Keratinocyte (primary cell): ENCODE measurements at regions not wholly inside any gene's neighbourhood (a gene's known extent, or its start where the extent isn't known, plus 50 kb on each side); places are given as distances from the start of the nearest gene placed in this dataset.

Experiments
- DNase-seq: peaks from one replicate; pipeline ENCODE4 v3.0.0-alpha.2; 2011; ENCODE audit warnings: low read depth, missing footprints, low spot score
- FAIRE-seq: peaks from 2 replicates; lab custom pipeline; 2011; peaks lifted over from hg19 to GRCh38; lab: Jason Lieb, UNC
- H2AFZ ChIP-seq: 2 replicates; pipeline ENCODE4 v1.6.0; 2012; ENCODE audit warnings: low read length, control low read depth, inconsistent platforms; ENCODE audit not compliant: control insufficient read depth
- H3K27ac ChIP-seq: 2 replicates; pipeline ENCODE4 v1.5.1; 2011; ENCODE audit warnings: low read length; ENCODE audit not compliant: control insufficient read depth, insufficient read depth
- H3K27me3 ChIP-seq: 3 replicates; pipeline ENCODE4 v1.6.0; 2011; ENCODE audit warnings: low read length; ENCODE audit not compliant: control insufficient read depth, insufficient read depth; ENCODE audit errors: extremely low read depth
- H3K36me3 ChIP-seq, 2 experiments: 2 replicates in 1 of 2; 3 replicates in 1 of 2; pipeline ENCODE4 v1.5.1; 2011; ENCODE audit warnings: low read length in 2 of 2, mild to moderate bottlenecking in 1 of 2; ENCODE audit not compliant: control insufficient read depth in 2 of 2, insufficient read depth in 2 of 2; ENCODE audit errors: extremely low read depth in 1 of 2
- H3K4me1 ChIP-seq: 3 replicates; pipeline ENCODE4 v1.5.1; 2011; ENCODE audit warnings: low read length; ENCODE audit not compliant: control insufficient read depth, insufficient read depth; ENCODE audit errors: extremely low read depth
- H3K4me2 ChIP-seq: 3 replicates; pipeline ENCODE4 v1.6.0; 2011; ENCODE audit warnings: low read depth, low read length; ENCODE audit not compliant: control insufficient read depth, insufficient read depth; ENCODE audit errors: extremely low read depth
- H3K4me3 ChIP-seq, 3 experiments: fragments of 200-600 bp in 1 of 3; sonication (generic) in 1 of 3; 2 replicates in 2 of 3; 3 replicates in 1 of 3; pipeline ENCODE4 v1.5.1; 2011 to 2016; ENCODE audit warnings: low read length in 3 of 3, mild to moderate bottlenecking in 3 of 3, control low read depth in 2 of 3, inconsistent platforms in 1 of 3, low read depth in 1 of 3, mixed read lengths in 1 of 3, mixed run types in 1 of 3, moderate library complexity in 1 of 3; ENCODE audit not compliant: control insufficient read depth in 2 of 3, insufficient read depth in 2 of 3; ENCODE audit errors: extremely low read depth in 1 of 3
- H3K79me2 ChIP-seq: 2 replicates; pipeline ENCODE4 v1.6.0; 2012; ENCODE audit warnings: low read length; ENCODE audit not compliant: control insufficient read depth, insufficient read depth
- H3K9ac ChIP-seq: 3 replicates; pipeline ENCODE4 v1.6.0; 2011; ENCODE audit warnings: low read length; ENCODE audit not compliant: control insufficient read depth, insufficient read depth; ENCODE audit errors: extremely low read depth
- H3K9me1 ChIP-seq: 3 replicates; pipeline ENCODE4 v1.6.0; 2011; ENCODE audit warnings: low read length; ENCODE audit not compliant: control insufficient read depth, insufficient read depth; ENCODE audit errors: extremely low read depth
- H3K9me3 ChIP-seq: 2 replicates; pipeline ENCODE4 v1.5.1; 2012; ENCODE audit warnings: low read depth, low read length; ENCODE audit not compliant: control insufficient read depth
- H4K20me1 ChIP-seq: 3 replicates; pipeline ENCODE4 v1.6.0; 2011; ENCODE audit warnings: low read length; ENCODE audit not compliant: control insufficient read depth, insufficient read depth; ENCODE audit errors: extremely low read depth
- EZH2 ChIP-seq: IDR thresholded peaks from one replicate; pipeline ENCODE4 v1.6.1; 2012; ENCODE audit warnings: inconsistent platforms, mild to moderate bottlenecking, low read length, moderate library complexity
- dilution Hi-C: fragments of 300-500 bp; cut with MboI; formaldehyde crosslinking; loops from one replicate; pipeline ENCODE4 v1.7.0; 2020; ENCODE audit warnings: low sequenced_read_pairs; ENCODE audit not compliant: extremely low pct_ligation_motif_present
- TF ChIP-seq, protein P1 (sequence below), 3 experiments: IDR thresholded peaks in 1 of 3; conservative IDR thresholded peaks in 1 of 3; optimal IDR thresholded peaks in 1 of 3; 2 replicates in 2 of 3; 3 replicates in 1 of 3; pipeline versions ENCODE3 to v1.5.1; 2011; ENCODE audit warnings: low read length in 3 of 3, mild to moderate bottlenecking in 3 of 3, moderate library complexity in 2 of 3, control low read depth in 1 of 3, inconsistent platforms in 1 of 3; ENCODE audit not compliant: insufficient read depth in 2 of 3; ENCODE audit errors: extremely low read depth in 1 of 3

DNA sequence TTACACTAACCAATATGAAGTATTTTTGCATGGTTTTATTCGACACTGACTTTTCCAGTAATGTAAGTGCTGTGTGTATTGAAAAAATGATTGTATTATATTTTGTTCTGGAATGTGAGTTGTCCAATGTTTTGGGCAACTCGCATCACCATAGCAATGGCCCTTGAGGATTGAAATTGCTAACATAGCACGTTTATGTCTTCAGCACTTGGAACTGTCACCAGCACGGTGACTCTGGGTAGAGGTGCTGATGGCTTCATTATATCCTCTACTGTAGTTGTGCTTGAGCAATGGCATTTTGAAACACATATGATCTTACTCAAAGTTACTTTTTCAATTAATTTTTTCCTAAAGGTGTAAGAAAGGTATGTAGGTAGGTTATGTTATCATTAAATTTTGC, 271.5 kb downstream of the ACTR3 start:
- Histone ChIP-seq H3K27me3 (no peaks in the 10 kb centered on the region), H3K27ac (no peak overlapping the region), H3K4me2 (no peak overlapping the region), H3K36me3 (no peaks in the 10 kb centered on the region), H3K9ac (no peak overlapping the region), H3K9me1 (no peaks in the 10 kb centered on the region), H3K4me3 (no peak overlapping the region), H3K4me1 (no peaks in the 10 kb centered on the region), H2AFZ (no peak overlapping the region), H3K9me3 (no peaks in the 10 kb centered on the region), H4K20me1 (no peaks in the 10 kb centered on the region), H3K79me2 (no peaks in the 10 kb centered on the region)
- no peak for DNase-seq
- TF ChIP-seq, protein P1, sequence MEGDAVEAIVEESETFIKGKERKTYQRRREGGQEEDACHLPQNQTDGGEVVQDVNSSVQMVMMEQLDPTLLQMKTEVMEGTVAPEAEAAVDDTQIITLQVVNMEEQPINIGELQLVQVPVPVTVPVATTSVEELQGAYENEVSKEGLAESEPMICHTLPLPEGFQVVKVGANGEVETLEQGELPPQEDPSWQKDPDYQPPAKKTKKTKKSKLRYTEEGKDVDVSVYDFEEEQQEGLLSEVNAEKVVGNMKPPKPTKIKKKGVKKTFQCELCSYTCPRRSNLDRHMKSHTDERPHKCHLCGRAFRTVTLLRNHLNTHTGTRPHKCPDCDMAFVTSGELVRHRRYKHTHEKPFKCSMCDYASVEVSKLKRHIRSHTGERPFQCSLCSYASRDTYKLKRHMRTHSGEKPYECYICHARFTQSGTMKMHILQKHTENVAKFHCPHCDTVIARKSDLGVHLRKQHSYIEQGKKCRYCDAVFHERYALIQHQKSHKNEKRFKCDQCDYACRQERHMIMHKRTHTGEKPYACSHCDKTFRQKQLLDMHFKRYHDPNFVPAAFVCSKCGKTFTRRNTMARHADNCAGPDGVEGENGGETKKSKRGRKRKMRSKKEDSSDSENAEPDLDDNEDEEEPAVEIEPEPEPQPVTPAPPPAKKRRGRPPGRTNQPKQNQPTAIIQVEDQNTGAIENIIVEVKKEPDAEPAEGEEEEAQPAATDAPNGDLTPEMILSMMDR (optimal IDR thresholded peaks at IDR 0.05 in 1 of 3, IDR thresholded peaks at IDR 0.05 in 1 of 3, conservative IDR thresholded peaks at IDR 0.05 in 1 of 3; ENCODE audit: extremely low read depth in 1 of 3, insufficient read depth in 2 of 3, low read length in 3 of 3): no peak
- no peak for TF ChIP-seq EZH2
- dilution Hi-C loops: no loop called here
- FAIRE-seq: no peak

DNA sequence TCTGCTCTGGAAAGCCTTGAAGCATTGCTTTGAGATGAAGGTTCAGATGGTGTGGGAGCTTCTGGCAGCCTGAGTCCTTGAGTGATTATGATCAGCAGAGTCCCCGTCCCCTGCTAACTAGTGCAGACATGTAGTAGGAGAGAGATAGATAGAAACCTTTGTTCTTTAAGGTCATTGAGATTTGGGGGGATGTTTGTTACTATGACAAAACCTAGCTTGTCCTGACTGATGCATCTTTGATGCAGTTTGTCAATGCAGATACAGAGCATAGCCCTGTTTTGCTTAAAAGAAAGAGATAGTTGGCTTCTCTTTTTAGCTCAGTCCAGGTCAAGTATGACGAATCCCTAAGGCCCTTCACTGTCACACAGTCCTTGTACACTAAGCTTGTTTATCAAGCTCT, 274.6 kb upstream of the DPP10 start:
- DNase-seq: no peak
- H3K27ac ChIP-seq: no peak overlapping the region
- no peaks in the 10 kb centered on the region for H3K36me3 ChIP-seq
- dilution Hi-C loops: no loop called here
- no peak overlapping the region for H3K9ac ChIP-seq
- H3K4me1 ChIP-seq: no peaks in the 10 kb centered on the region
- no peak for FAIRE-seq
- no peak overlapping the region for H2AFZ ChIP-seq
- H3K27me3 ChIP-seq: no peaks in the 10 kb centered on the region
- H4K20me1 ChIP-seq: no peaks in the 10 kb centered on the region
- TF ChIP-seq, protein P1 (optimal IDR thresholded peaks at IDR 0.05 in 1 of 3, IDR thresholded peaks at IDR 0.05 in 1 of 3, conservative IDR thresholded peaks at IDR 0.05 in 1 of 3; ENCODE audit: extremely low read depth in 1 of 3, insufficient read depth in 2 of 3, low read length in 3 of 3): no peak
- H3K79me2 ChIP-seq: no peaks in the 10 kb centered on the region
- no peaks in the 10 kb centered on the region for H3K9me3 ChIP-seq
- H3K4me3 ChIP-seq: no peak overlapping the region
- no peak overlapping the region for H3K4me2 ChIP-seq
- no peaks in the 10 kb centered on the region for H3K9me1 ChIP-seq
